H9 (cell line): ENCODE measurements at regions not wholly inside any gene's neighbourhood (a gene's known extent, or its start where the extent isn't known, plus 50 kb on each side); places are given as distances from the start of the nearest gene placed in this dataset.

ENCODE experiments used
- DNase-seq: peaks from one replicate; pipeline ENCODE4 v3.0.0-alpha.2; 2017
- H2AFZ ChIP-seq: one replicate; pipeline ENCODE4 v1.6.1; 2013; ENCODE audit warnings: mild to moderate bottlenecking, low read length, control low read depth, moderate library complexity
- H2AK5ac ChIP-seq: 2 replicates; pipeline ENCODE4 v1.6.1; 2013; ENCODE audit warnings: low read length, control low read depth, mixed read lengths; ENCODE audit not compliant: insufficient read length
- H2BK120ac ChIP-seq: one replicate; pipeline ENCODE4 v1.6.1; 2013; ENCODE audit warnings: low read depth, mild to moderate bottlenecking, low read length, control low read depth, inconsistent platforms; ENCODE audit not compliant: poor library complexity, severe bottlenecking
- H2BK12ac ChIP-seq: 2 replicates; pipeline ENCODE4 v1.6.1; 2013; ENCODE audit warnings: low read length, control low read depth, mixed read lengths, low read depth; ENCODE audit not compliant: insufficient read length
- H2BK15ac ChIP-seq: 2 replicates; pipeline ENCODE4 v1.6.1; 2013; ENCODE audit warnings: low read depth, low read length, control low read depth
- H2BK20ac ChIP-seq: one replicate; pipeline ENCODE4 v1.6.1; 2013; ENCODE audit warnings: low read depth, mild to moderate bottlenecking, low read length, control low read depth, inconsistent platforms; ENCODE audit not compliant: poor library complexity, severe bottlenecking
- H2BK5ac ChIP-seq: 2 replicates; pipeline ENCODE4 v1.6.1; 2013; ENCODE audit warnings: low read length, control low read depth, mixed read lengths; ENCODE audit not compliant: insufficient read length
- H3K14ac ChIP-seq: 2 replicates; pipeline ENCODE4 v1.6.1; 2013; ENCODE audit warnings: low read length, control low read depth; ENCODE audit not compliant: insufficient read depth
- H3K18ac ChIP-seq: 2 replicates; pipeline ENCODE4 v1.6.1; 2013; ENCODE audit warnings: low read depth, mild to moderate bottlenecking, mixed read lengths, low read length, control low read depth; ENCODE audit not compliant: insufficient read length
- H3K23ac ChIP-seq: 2 replicates; pipeline ENCODE4 v1.6.1; 2013; ENCODE audit warnings: low read length, control low read depth, mixed read lengths, low read depth; ENCODE audit not compliant: insufficient read length
- H3K23me2 ChIP-seq: 2 replicates; pipeline ENCODE4 v1.6.1; 2013; ENCODE audit warnings: low read depth, mild to moderate bottlenecking, mixed read lengths, low read length, control low read depth; ENCODE audit not compliant: insufficient read length, poor library complexity, severe bottlenecking
- H3K27ac ChIP-seq: 2 replicates; pipeline ENCODE4 v1.5.1; 2013; ENCODE audit warnings: low read length, control low read depth, mixed read lengths, low read depth; ENCODE audit not compliant: insufficient read length
- H3K27me3 ChIP-seq: 2 replicates; pipeline ENCODE4 v1.6.1; 2013; ENCODE audit warnings: low read length, control low read depth, inconsistent platforms; ENCODE audit not compliant: insufficient read depth
- H3K4ac ChIP-seq: 2 replicates; pipeline ENCODE4 v1.6.1; 2013; ENCODE audit warnings: low read depth, mild to moderate bottlenecking, control low read depth, inconsistent platforms, low read length, moderate library complexity
- H3K4me1 ChIP-seq: 2 replicates; pipeline ENCODE4 v1.6.1; 2013; ENCODE audit warnings: low read length, control low read depth, inconsistent platforms; ENCODE audit not compliant: insufficient read depth
- H3K4me2 ChIP-seq: 2 replicates; pipeline ENCODE4 v1.6.1; 2013; ENCODE audit warnings: low read length, control low read depth, mixed read lengths; ENCODE audit not compliant: insufficient read length, insufficient read depth
- H3K56ac ChIP-seq: 2 replicates; pipeline ENCODE4 v1.6.1; 2013; ENCODE audit warnings: low read depth, mild to moderate bottlenecking, mixed read lengths, low read length, control low read depth; ENCODE audit not compliant: insufficient read length
- H3K79me1 ChIP-seq: 2 replicates; pipeline ENCODE4 v1.6.1; 2013; ENCODE audit warnings: low read depth, mild to moderate bottlenecking, moderate library complexity, low read length, control low read depth, inconsistent platforms; ENCODE audit not compliant: insufficient read depth, poor library complexity, severe bottlenecking
- H3K79me2 ChIP-seq: 2 replicates; pipeline ENCODE4 v1.6.1; 2013; ENCODE audit warnings: low read length, control low read depth, inconsistent platforms; ENCODE audit not compliant: insufficient read depth
- H3K9ac ChIP-seq: 2 replicates; pipeline ENCODE4 v1.6.1; 2013; ENCODE audit warnings: low read length, control low read depth, mixed read lengths; ENCODE audit not compliant: insufficient read length; ENCODE audit errors: extremely low read depth
- H3K9me3 ChIP-seq: one replicate; pipeline ENCODE4 v1.6.1; 2013; ENCODE audit warnings: low read depth, low read length, inconsistent platforms; ENCODE audit not compliant: control insufficient read depth
- H3T11ph ChIP-seq: one replicate; pipeline ENCODE4 v1.6.1; 2013; ENCODE audit warnings: mild to moderate bottlenecking, low read length, control low read depth, inconsistent platforms
- H4K20me1 ChIP-seq: one replicate; pipeline ENCODE4 v1.6.1; 2013; ENCODE audit not compliant: control insufficient read depth, insufficient read length, insufficient read depth
- H4K5ac ChIP-seq: 2 replicates; pipeline ENCODE4 v1.6.1; 2013; ENCODE audit warnings: low read depth, mild to moderate bottlenecking, mixed read lengths, low read length, control low read depth; ENCODE audit not compliant: insufficient read length
- H4K8ac ChIP-seq: replicated peaks from 2 replicates; pipeline ENCODE4 v1.6.1; 2013; ENCODE audit warnings: low read length, control low read depth, mixed read lengths, low read depth; ENCODE audit not compliant: insufficient read length
- H4K91ac ChIP-seq: 2 replicates; pipeline ENCODE4 v1.6.1; 2013; ENCODE audit warnings: low read depth, mild to moderate bottlenecking, moderate library complexity, mixed read lengths, low read length, control low read depth; ENCODE audit not compliant: insufficient read length
- H3K27ac Mint-ChIP-seq, 3 experiments: 2 replicates in 2 of 3; 3 replicates in 1 of 3; pipeline ENCODE4 v1.8.0; 2020 to 2021; ENCODE audit warnings: mixed read lengths in 3 of 3, mild to moderate bottlenecking in 1 of 3, moderate library complexity in 1 of 3
- H3K27me3 Mint-ChIP-seq: 2 replicates; pipeline ENCODE4 v1.8.0; 2021; ENCODE audit warnings: low read depth, mild to moderate bottlenecking, moderate library complexity, mixed read lengths
- H3K36me3 Mint-ChIP-seq, 3 experiments: 2 replicates in 2 of 3; 3 replicates in 1 of 3; pipeline ENCODE4 v1.8.0; 2020 to 2021; ENCODE audit warnings: low read depth in 3 of 3, mixed read lengths in 3 of 3; ENCODE audit not compliant: insufficient read depth in 1 of 3
- H3K4me1 Mint-ChIP-seq, 2 experiments: 2 replicates each; pipeline ENCODE4 v1.8.0; 2020; ENCODE audit warnings: mixed read lengths in 2 of 2
- H3K4me3 Mint-ChIP-seq, 2 experiments: 2 replicates in 1 of 2; 3 replicates in 1 of 2; pipeline ENCODE4 v1.8.0; 2020 to 2021; ENCODE audit warnings: mild to moderate bottlenecking in 2 of 2, mixed read lengths in 2 of 2, moderate library complexity in 1 of 2
- H3K9me3 Mint-ChIP-seq, 2 experiments: 2 replicates in 1 of 2; 3 replicates in 1 of 2; pipeline ENCODE4 v1.8.0; 2020; ENCODE audit warnings: mild to moderate bottlenecking in 2 of 2, mixed read lengths in 2 of 2, moderate library complexity in 1 of 2
- WGBS: extraction: QIAGEN DNeasy Blood & Tissue Kit; methylation state at CpG from one replicate; pipeline ENCODE4 v1.1.7; 2013; ENCODE audit warnings: missing lambda C conversion rate, low lambda C conversion rate, mixed read lengths; ENCODE audit not compliant: insufficient read length; ENCODE audit errors: extremely low coverage; 5-methylcytosine and 5-hydroxymethylcytosine counted together
- TF ChIP-seq, protein P1 (sequence below): fragments of 200-600 bp; sonication (generic); conservative IDR thresholded peaks from 3 replicates; pipeline ENCODE4 v1.8.0; 2021; ENCODE audit warnings: antibody characterized with exemption, mild to moderate bottlenecking

DNA sequence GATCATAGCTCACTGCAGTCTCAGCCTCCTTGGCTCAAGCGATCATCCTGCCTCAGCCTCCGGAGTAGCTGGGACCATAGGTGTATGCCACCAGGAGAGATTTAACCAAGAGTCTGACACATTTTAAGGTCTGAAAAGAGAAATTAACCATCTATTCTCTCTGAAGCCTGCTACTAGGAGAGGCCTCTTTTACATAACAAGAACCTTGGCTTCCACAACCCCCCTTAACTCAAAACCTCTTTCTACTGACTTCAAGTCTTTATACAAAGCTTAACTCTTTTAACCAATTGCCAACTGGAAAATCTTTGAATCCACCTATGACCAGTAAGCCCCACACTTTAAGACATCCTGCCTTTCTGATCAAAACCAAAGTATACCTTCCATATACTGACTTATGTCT lies 279.9 kb upstream of the CELF4 start:
- no peak overlapping the region for H3K23ac ChIP-seq
- no peak overlapping the region for H2BK15ac ChIP-seq
- H4K5ac ChIP-seq = no peak overlapping the region
- H3K9me3 ChIP-seq = no peaks in the 10 kb centered on the region
- H3K4me2 ChIP-seq = no peak overlapping the region
- no peak overlapping the region for H3K14ac ChIP-seq
- H4K8ac ChIP-seq = no peak overlapping the region
- H3K79me1 ChIP-seq = no peaks in the 10 kb centered on the region
- peaks cover 6% of the 10 kb centered on the region; the same call in 1 of the 2 replicates for H3K4me1 ChIP-seq
- H2AK5ac ChIP-seq = no peak overlapping the region
- H3K27ac Mint-ChIP-seq = peak overlapping the region in 1 of 3 experiments; percentile 79; a peak in 2 of 7 replicates
- no peaks in the 10 kb centered on the region for H3K27me3 ChIP-seq
- no peak overlapping the region for H3K9ac ChIP-seq
- H3K27ac ChIP-seq = no peak overlapping the region
- TF ChIP-seq, protein P1, sequence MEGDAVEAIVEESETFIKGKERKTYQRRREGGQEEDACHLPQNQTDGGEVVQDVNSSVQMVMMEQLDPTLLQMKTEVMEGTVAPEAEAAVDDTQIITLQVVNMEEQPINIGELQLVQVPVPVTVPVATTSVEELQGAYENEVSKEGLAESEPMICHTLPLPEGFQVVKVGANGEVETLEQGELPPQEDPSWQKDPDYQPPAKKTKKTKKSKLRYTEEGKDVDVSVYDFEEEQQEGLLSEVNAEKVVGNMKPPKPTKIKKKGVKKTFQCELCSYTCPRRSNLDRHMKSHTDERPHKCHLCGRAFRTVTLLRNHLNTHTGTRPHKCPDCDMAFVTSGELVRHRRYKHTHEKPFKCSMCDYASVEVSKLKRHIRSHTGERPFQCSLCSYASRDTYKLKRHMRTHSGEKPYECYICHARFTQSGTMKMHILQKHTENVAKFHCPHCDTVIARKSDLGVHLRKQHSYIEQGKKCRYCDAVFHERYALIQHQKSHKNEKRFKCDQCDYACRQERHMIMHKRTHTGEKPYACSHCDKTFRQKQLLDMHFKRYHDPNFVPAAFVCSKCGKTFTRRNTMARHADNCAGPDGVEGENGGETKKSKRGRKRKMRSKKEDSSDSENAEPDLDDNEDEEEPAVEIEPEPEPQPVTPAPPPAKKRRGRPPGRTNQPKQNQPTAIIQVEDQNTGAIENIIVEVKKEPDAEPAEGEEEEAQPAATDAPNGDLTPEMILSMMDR = no peak
- peaks cover 0 to 3% of the 10 kb centered on the region in 2 experiments; a peak in 1 of 5 replicates for H3K9me3 Mint-ChIP-seq
- H3T11ph ChIP-seq = no peak overlapping the region
- peaks cover 24 to 30% of the 10 kb centered on the region in 2 experiments for H3K4me1 Mint-ChIP-seq
- no peak overlapping the region for H2AFZ ChIP-seq
- no peaks in the 10 kb centered on the region for H3K79me2 ChIP-seq
- H2BK5ac ChIP-seq = no peak overlapping the region
- no peak overlapping the region for H2BK20ac ChIP-seq
- DNase-seq = no peak
- no peaks in the 10 kb centered on the region for H3K27me3 Mint-ChIP-seq
- no peak overlapping the region for H3K18ac ChIP-seq
- no peak overlapping the region for H3K56ac ChIP-seq
- H2BK120ac ChIP-seq = no peak overlapping the region
- H3K36me3 Mint-ChIP-seq = no peaks in the 10 kb centered on the region; a peak in 1 of 7 replicates
- no peaks in the 10 kb centered on the region for H4K20me1 ChIP-seq
- no peak overlapping the region for H2BK12ac ChIP-seq
- no CpG with 5 or more reads among the region's 2 CpGs for WGBS
- no peaks in the 10 kb centered on the region for H3K23me2 ChIP-seq
- no peak overlapping the region for H3K4ac ChIP-seq
- H3K4me3 Mint-ChIP-seq = no peak overlapping the region
- H4K91ac ChIP-seq = no peak overlapping the region
